RWPE1 (cell line): ENCODE measurements at regions not wholly inside any gene's neighbourhood (a gene's known extent, or its start where the extent isn't known, plus 50 kb on each side); places are given as distances from the start of the nearest gene placed in this dataset.

Source experiments
- CTCF ChIA-PET: fragments of 350-600 bp; sonication (Branson Sonifier 250); formaldehyde crosslinking; extraction: SDS; loops from one replicate; lab custom pipeline; 2021; lab: Yijun Ruan, JAX
- POLR2A ChIA-PET: fragments of 400-600 bp; formaldehyde crosslinking; extraction: SDS; loops from one replicate; lab custom pipeline; 2020; ENCODE audit warnings: antibody characterized with exemption; ENCODE audit not compliant: low non-redundant PET; lab: Yijun Ruan, JAX
- DNase-seq: peaks from one replicate; pipeline ENCODE4 v3.0.0; 2012; ENCODE audit warnings: low spot score
- H3K27ac ChIP-seq: fragments of 450-650 bp; 2 replicates; pipeline ENCODE4 v1.5.1; 2017
- TF ChIP-seq, protein P1 (sequence below): fragments of 450-650 bp; conservative IDR thresholded peaks from 2 replicates; pipeline ENCODE4 v1.5.1; 2017; ENCODE audit warnings: low read depth, mild to moderate bottlenecking

DNA sequence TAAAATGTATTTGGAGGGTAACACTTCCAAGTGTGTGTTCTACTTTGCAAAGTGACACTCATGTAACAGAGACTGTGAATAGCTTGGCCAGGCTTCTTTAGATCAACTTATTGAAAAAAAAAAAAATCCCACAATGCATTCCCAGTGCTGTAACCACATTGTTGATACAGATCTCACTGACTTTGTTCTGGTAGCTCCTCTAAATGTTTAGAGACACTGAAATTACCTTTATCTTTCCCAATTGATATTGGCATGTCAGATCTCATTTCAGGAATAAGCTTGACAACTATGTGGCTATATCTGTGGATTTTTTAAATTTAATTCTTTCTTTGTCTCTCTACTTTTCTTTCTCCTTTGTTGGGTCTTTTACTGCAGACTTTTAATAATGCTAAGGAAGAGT lies 1018.9 kb upstream of the PRMT6 start:
- H3K27ac ChIP-seq: no peak overlapping the region
- TF ChIP-seq, protein P1, sequence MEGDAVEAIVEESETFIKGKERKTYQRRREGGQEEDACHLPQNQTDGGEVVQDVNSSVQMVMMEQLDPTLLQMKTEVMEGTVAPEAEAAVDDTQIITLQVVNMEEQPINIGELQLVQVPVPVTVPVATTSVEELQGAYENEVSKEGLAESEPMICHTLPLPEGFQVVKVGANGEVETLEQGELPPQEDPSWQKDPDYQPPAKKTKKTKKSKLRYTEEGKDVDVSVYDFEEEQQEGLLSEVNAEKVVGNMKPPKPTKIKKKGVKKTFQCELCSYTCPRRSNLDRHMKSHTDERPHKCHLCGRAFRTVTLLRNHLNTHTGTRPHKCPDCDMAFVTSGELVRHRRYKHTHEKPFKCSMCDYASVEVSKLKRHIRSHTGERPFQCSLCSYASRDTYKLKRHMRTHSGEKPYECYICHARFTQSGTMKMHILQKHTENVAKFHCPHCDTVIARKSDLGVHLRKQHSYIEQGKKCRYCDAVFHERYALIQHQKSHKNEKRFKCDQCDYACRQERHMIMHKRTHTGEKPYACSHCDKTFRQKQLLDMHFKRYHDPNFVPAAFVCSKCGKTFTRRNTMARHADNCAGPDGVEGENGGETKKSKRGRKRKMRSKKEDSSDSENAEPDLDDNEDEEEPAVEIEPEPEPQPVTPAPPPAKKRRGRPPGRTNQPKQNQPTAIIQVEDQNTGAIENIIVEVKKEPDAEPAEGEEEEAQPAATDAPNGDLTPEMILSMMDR: no peak
- POLR2A ChIA-PET: no interaction called here
- CTCF ChIA-PET: no interaction called here
- no peak for DNase-seq

DNA sequence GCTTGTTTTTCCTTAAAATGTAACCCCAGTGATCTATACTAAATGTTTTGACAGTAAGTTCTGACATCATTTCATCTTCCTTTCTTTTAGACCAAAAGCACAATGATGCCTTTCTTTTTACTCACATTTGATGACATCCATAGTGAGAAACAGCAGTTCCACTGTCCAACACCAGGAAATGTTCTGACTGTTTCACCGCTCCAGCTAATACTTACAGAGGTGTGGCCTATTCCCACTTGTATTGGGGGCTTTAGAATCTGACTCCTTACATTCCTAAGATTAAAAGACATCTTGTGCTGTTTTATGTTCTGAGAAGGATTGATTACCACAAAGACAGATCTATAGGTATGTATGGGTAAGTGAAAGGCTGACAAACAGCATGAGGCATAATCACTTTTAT lies 1018.2 kb upstream of the PRMT6 start:
- H3K27ac ChIP-seq: no peak overlapping the region
- CTCF ChIA-PET: no interaction called here
- TF ChIP-seq, protein P1: no peak
- no peak for DNase-seq
- POLR2A ChIA-PET: no interaction called here

DNA sequence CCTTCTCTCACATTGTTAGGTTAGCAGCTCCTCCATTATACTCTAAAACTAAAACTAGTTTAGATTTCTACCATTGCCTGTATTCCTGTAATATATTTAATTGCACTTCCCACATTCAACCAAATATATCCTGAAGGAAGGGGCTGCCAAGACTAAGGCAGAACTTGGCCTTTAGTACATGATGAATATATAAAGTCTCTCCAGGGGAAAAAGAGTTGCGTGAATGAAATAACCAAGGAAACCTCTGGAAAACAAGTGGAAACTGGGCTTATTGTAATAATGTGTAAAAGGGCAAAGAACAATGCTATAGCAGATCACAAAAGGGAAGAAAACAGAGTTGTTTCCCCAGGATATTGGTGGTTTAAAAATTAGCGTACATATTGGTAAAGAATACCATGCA lies 1012.5 kb upstream of the PRMT6 start:
- no peak for DNase-seq
- ChIA-PET POLR2A (no interaction called here), CTCF (no interaction called here)
- TF ChIP-seq, protein P1: no peak
- H3K27ac ChIP-seq: no peak overlapping the region

DNA sequence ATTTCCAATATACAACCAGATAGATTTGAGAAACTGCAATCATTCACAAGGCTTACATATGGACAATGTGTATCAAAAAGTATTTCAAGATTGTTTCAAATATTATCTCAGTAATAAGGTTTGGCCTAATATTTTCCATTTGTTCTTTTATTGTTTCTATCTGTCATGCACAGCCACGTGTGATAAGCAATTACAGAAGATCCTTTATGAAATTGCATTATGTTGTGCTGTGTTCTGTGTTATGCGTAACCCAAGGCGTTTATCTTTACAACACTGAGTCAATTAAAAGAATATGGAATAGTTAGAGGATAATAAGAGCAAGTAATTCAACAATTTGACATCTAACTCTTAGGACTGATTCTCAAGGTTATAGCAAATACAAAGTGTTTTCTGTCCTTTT lies 1009.3 kb upstream of the PRMT6 start:
- ChIA-PET POLR2A (no interaction called here), CTCF (no interaction called here)
- H3K27ac ChIP-seq: no peak overlapping the region
- DNase-seq: no peak
- TF ChIP-seq, protein P1: no peak

DNA sequence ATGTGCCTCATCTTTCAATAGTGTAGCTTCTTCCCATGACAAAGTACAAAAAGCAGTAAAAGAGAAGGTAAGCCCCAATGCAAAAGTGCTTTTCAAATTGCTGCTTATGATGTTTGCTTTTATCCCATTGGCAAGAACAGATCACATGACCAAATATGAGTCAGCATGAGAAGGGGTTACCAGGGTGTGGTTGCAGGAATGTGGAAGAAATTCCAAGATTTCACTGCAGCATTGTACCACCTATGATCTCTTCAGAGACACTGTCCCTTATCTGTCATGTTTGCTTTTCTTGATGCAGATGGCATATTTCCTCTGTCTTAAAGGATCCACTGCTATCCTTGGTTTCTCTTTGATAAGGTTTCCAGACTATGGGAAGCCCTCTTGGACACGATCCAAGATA lies 1006.9 kb upstream of the PRMT6 start:
- CTCF ChIA-PET: no interaction called here
- POLR2A ChIA-PET: no interaction called here
- no peak overlapping the region for H3K27ac ChIP-seq
- TF ChIP-seq, protein P1: no peak
- no peak for DNase-seq

DNA sequence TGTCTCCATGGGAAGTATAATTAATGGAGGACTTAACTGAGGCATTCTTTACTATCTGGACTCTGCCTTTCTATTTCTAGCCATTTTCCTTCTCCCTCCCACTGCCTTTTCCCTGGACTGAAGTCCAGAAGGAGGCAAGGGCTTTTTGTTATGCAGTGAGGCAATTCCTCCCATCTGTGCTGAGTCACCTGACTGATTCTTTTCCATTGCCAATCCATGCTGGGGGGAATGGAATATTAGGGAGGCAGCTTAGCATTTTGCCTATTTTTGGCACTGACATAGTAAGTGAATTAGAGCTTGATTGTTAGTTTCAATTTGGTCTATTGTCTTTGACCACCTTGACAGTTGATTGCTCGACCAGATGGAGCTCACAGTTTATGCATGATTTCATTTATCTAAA lies 1000.6 kb upstream of the PRMT6 start:
- TF ChIP-seq, protein P1: no peak
- H3K27ac ChIP-seq: no peak overlapping the region
- CTCF ChIA-PET: no interaction called here
- POLR2A ChIA-PET: no interaction called here
- DNase-seq: no peak
